Sigmoid colon (tissue), 6 donors: ENCODE measurements at regions not wholly inside any gene's neighbourhood (a gene's known extent, or its start where the extent isn't known, plus 50 kb on each side); places are given as distances from the start of the nearest gene placed in this dataset.

ENCODE experiments used
- DNase-seq: peaks from one replicate; pipeline ENCODE4 v3.0.0-alpha.2; 2019
- H3K27ac ChIP-seq, 4 donors: fragments of 200-600 bp; sonication (generic); one replicate each; pipeline ENCODE4 v1.5.1; 2016 to 2019; ENCODE audit warnings: mild to moderate bottlenecking in 1 of 4
- H3K27me3 ChIP-seq, 3 donors: fragments of 200-600 bp; sonication (generic); one replicate each; pipeline ENCODE4 v1.5.1; 2019; ENCODE audit warnings: mild to moderate bottlenecking in 1 of 3
- H3K36me3 ChIP-seq, 4 donors: fragments of 200-600 bp; sonication (generic); one replicate each; pipeline ENCODE4 v1.5.1; 2016 to 2019
- H3K4me1 ChIP-seq, 4 donors: fragments of 200-600 bp; sonication (generic); one replicate each; pipeline ENCODE4 v1.5.1; 2017 to 2019
- H3K4me3 ChIP-seq, 4 donors: fragments of 200-600 bp; sonication (generic); one replicate each; pipeline ENCODE4 v1.5.1; 2017 to 2019; ENCODE audit warnings: mild to moderate bottlenecking in 2 of 4, moderate library complexity in 1 of 4
- H3K9me3 ChIP-seq, 4 donors: fragments of 200-600 bp in 3 of 4; sonication (generic) in 3 of 4; one replicate each; pipeline versions ENCODE4 v1.5.1 to v1.6.1; 2013 to 2019
- CTCF ChIP-seq, 4 experiments: fragments of 450-650 bp in 3 of 4; fragments of 200-600 bp in 1 of 4; IDR thresholded peaks; one replicate each; pipeline ENCODE4 v1.5.1; 2016 to 2019; ENCODE audit warnings: antibody characterized with exemption in 4 of 4, mild to moderate bottlenecking in 3 of 4, moderate library complexity in 2 of 4
- EP300 ChIP-seq, 4 donors: sonication (generic); formaldehyde crosslinking; IDR thresholded peaks; one replicate each; pipeline ENCODE4 v1.6.1; 2017; ENCODE audit warnings: antibody characterized with exemption in 4 of 4
- POLR2A ChIP-seq, 2 donors: fragments of 450-650 bp; IDR thresholded peaks; one replicate each; pipeline ENCODE4 v1.6.1; 2016; ENCODE audit warnings: antibody characterized with exemption in 2 of 2, mild to moderate bottlenecking in 2 of 2, moderate library complexity in 2 of 2
- POLR2AphosphoS5 ChIP-seq, 4 donors: sonication (generic); formaldehyde crosslinking; IDR thresholded peaks; one replicate each; pipeline ENCODE4 v1.6.1; 2017; ENCODE audit warnings: antibody characterized with exemption in 4 of 4
- WGBS, 2 donors: extraction: QIAGEN DNeasy Blood & Tissue Kit; methylation state at CpG; one replicate each; pipeline ENCODE4 v1.1.7; 2013; 5-methylcytosine and 5-hydroxymethylcytosine counted together
- intact Hi-C: fragments of 100-400 bp; cut with DNase I; formaldehyde crosslinking; loops from one replicate; pipeline ENCODE4 v1.15.1; 2023
- donor health status: healthy with polysubstance abuse.
- donor health status: healthy.

DNA sequence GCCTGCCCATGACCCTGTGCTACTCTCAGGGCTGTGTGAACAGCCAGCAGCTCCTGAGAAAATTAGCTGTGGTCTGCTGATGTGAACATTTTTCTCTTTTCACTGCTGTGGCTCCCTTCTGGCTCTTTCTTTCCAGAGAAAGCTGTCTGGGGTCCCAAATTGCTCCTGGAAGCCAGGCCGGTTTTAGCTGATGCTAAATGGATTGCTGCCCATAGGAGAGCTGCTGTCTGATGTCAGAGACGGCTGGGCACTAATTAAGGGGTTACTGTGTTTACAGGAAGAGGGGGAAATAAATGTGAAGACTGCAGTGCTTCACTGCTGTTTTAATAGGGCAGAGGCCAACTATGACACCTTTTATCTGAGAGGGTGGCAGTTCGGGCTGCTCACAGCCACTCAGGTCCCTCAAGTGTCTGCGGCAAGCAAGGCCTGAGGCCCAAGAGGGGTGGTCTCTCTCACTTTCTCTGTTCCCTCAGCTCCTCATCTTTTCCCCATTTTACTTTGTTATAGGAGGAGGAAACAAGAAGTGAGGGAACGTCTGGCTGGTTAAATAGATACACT is 106.0 kb upstream of the GNG12 start:
- H3K4me3 ChIP-seq, result no peak overlapping the region
- TF ChIP-seq EP300 (IDR thresholded peaks at IDR 0.05) (no peak), POLR2AphosphoS5 (IDR thresholded peaks at IDR 0.05) (no peak), POLR2A (IDR thresholded peaks at IDR 0.05) (no peak), CTCF (IDR thresholded peaks at IDR 0.05) (no peak)
- no peak for DNase-seq
- H3K9me3 ChIP-seq, result no peaks in the 10 kb centered on the region
- WGBS, 2 donors, result 69% methylated on average over 5 of the region's 5 CpGs
- no peaks in the 10 kb centered on the region for H3K4me1 ChIP-seq
- H3K36me3 ChIP-seq, result no peaks in the 10 kb centered on the region
- intact Hi-C loops, result no loop called here
- no peak overlapping the region for H3K27ac ChIP-seq
- H3K27me3 ChIP-seq, result no peaks in the 10 kb centered on the region

- H3K9me3 ChIP-seq, result no peaks in the 10 kb centered on the region
- intact Hi-C loops, result no loop called here
- no peak overlapping the region for H3K27ac ChIP-seq
- WGBS, 2 donors, result 71 to 74% methylated on average over 9 of the region's 9 CpGs
- DNase-seq, result no peak
- no peaks in the 10 kb centered on the region for H3K36me3 ChIP-seq
- TF ChIP-seq POLR2AphosphoS5 (IDR thresholded peaks at IDR 0.05), result no peak
- TF ChIP-seq CTCF (IDR thresholded peaks at IDR 0.05), result no peak
- no peak for TF ChIP-seq EP300 (IDR thresholded peaks at IDR 0.05)
- H3K4me3 ChIP-seq, result no peak overlapping the region
- H3K4me1 ChIP-seq, result no peaks in the 10 kb centered on the region
- H3K27me3 ChIP-seq, result no peaks in the 10 kb centered on the region
These were observed 104.4 kb upstream of the GNG12 start for GRCh38 chr1:67937651-67938050.

GRCh38 chr1:67937010-67937409 is 103.7 kb upstream of the GNG12 start:
- H3K9me3 ChIP-seq, result no peaks in the 10 kb centered on the region
- no peaks in the 10 kb centered on the region for H3K4me1 ChIP-seq
- intact Hi-C loops, result no loop called here
- no peak for DNase-seq
- TF ChIP-seq CTCF (IDR thresholded peaks at IDR 0.05) (no peak), POLR2A (IDR thresholded peaks at IDR 0.05) (no peak), EP300 (IDR thresholded peaks at IDR 0.05) (no peak), POLR2AphosphoS5 (IDR thresholded peaks at IDR 0.05) (no peak)
- no peaks in the 10 kb centered on the region for H3K36me3 ChIP-seq
- H3K27ac ChIP-seq, result no peak overlapping the region
- WGBS, 2 donors, result 81 to 91% methylated on average over 3 of the region's 3 CpGs
- H3K27me3 ChIP-seq, result no peaks in the 10 kb centered on the region
- no peak overlapping the region for H3K4me3 ChIP-seq

DNA sequence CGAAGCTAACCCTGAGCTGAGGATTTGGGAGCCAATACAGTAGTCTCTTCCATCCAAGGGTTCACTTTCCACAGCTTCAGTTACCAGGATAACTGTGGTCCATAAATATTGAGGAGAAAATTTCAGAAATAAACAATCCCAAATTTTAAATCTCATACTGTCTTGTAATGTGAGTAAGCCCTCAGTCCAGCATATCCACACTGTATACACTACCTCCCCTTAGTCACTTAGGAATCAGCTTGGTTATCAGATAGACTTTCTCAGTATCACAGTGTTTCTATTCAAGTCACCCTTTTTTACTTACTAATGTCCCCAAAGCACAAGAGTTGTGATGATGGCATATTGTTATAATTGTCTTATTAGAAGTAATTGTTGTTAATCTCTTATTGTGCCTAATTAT is 102.3 kb upstream of the GNG12 start:
- Histone ChIP-seq H3K27ac (no peak overlapping the region), H3K4me3 (no peak overlapping the region), H3K9me3 (no peaks in the 10 kb centered on the region), H3K27me3 (no peaks in the 10 kb centered on the region), H3K36me3 (no peaks in the 10 kb centered on the region), H3K4me1 (no peaks in the 10 kb centered on the region)
- 85 to 87% methylated on average over 1 of the region's 1 CpG for WGBS, 2 donors
- DNase-seq, result no peak
- TF ChIP-seq POLR2AphosphoS5 (IDR thresholded peaks at IDR 0.05) (no peak), POLR2A (IDR thresholded peaks at IDR 0.05) (no peak), EP300 (IDR thresholded peaks at IDR 0.05) (no peak), CTCF (IDR thresholded peaks at IDR 0.05) (no peak)
- intact Hi-C loops, result no loop called here

GRCh38 chr1:67931198-67931597 is 97.9 kb upstream of the GNG12 start:
- no peak for DNase-seq
- no peaks in the 10 kb centered on the region for H3K4me1 ChIP-seq
- H3K9me3 ChIP-seq, result no peaks in the 10 kb centered on the region
- TF ChIP-seq POLR2AphosphoS5 (IDR thresholded peaks at IDR 0.05) (no peak), CTCF (IDR thresholded peaks at IDR 0.05) (no peak), POLR2A (IDR thresholded peaks at IDR 0.05) (no peak), EP300 (IDR thresholded peaks at IDR 0.05) (no peak)
- 66 to 79% methylated on average over 3 of the region's 3 CpGs for WGBS, 2 donors
- H3K36me3 ChIP-seq, result no peaks in the 10 kb centered on the region
- no peak overlapping the region for H3K4me3 ChIP-seq
- H3K27ac ChIP-seq, result no peak overlapping the region
- no peaks in the 10 kb centered on the region for H3K27me3 ChIP-seq
- intact Hi-C loops, result no loop called here
